ENCODE measurements at regions not wholly inside any gene's neighbourhood (a gene's known extent, or its start where the extent isn't known, plus 50 kb on each side); places are given as distances from the start of the nearest gene placed in this dataset.
"Not testable (repeated sequence)": the region's sequence is repeated elsewhere in the genome, so short reads cannot be mapped to it uniquely, and the experiment has no call there.

GRCh38 chr18:78788161-78788560 is 191.5 kb upstream of the SALL3 start:
- DNase-seq: no peak

DNA sequence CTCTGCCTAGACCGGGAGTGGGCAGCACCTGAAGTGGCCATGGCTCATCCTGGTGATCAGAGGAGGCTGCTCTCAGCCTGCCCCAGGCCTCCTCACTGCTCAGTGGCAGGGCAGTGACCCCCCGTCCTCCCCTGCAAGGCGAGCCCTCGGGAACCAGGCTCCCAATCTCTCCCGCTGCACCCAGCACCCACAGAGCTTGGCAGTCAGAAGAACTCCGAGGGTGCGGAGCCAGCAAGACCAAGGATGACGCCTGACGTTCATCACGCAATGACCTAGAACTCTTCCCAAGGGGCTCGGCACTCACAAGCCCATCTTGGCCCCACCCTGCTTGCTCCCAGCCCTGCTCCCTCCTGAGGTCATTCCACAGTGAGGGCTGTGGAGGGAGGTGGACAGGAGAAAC is 189.8 kb upstream of the SALL3 start:
- no peak for DNase-seq

- no peak for DNase-seq
Observed at GRCh38 chr18:78790511-78790910, 189.1 kb upstream of the SALL3 start.

DNA sequence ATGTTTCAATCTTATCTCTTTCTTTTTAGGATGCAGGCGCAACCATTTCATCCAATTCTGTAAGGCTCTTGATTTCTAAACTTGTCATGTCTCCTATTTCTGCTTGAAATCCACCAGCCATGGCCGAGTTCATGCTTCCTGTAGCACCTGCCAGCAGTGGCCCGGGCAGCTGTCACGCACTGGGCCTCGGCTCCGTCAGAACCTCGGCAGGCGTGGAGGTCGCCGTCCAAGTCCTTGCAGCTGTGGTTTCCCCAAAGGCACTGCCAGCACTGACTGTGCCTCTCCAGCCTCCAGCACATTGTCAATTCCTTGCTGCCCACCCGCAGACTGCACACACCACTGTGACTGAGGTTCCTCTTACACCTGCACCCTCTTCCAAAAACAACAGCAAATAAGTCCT is 188.7 kb upstream of the SALL3 start:
- DNase-seq: no peak

GRCh38 chr18:78792094-78792493 is 187.5 kb upstream of the SALL3 start:
- no peak for DNase-seq

DNA sequence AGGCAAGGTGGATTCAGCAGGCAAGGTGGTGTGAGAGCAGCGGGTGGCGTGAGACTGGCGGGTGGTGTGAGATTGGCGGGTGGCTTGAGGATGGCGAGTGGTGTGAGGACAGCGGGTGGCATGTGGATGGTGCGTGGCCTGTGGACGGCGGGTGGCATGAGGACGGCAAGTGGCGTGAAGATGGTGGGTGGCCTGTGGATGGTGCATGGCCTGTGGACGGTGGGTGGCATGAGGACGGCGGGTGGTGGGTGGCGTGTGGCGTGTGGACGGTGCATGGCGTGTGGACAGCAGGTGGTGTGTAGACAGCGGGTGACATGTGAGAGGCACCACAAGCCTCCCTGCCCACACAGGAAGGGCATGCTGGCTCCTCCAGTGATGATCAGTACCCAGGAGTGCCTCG is 186.9 kb upstream of the SALL3 start:
- DNase-seq: no peak

- DNase-seq: no peak
Observed at GRCh38 chr18:78793313-78794070, 186.1 kb upstream of the SALL3 start.

- DNase-seq: no peak
Observed at GRCh38 chr18:78794071-78794430, 185.6 kb upstream of the SALL3 start.

DNA sequence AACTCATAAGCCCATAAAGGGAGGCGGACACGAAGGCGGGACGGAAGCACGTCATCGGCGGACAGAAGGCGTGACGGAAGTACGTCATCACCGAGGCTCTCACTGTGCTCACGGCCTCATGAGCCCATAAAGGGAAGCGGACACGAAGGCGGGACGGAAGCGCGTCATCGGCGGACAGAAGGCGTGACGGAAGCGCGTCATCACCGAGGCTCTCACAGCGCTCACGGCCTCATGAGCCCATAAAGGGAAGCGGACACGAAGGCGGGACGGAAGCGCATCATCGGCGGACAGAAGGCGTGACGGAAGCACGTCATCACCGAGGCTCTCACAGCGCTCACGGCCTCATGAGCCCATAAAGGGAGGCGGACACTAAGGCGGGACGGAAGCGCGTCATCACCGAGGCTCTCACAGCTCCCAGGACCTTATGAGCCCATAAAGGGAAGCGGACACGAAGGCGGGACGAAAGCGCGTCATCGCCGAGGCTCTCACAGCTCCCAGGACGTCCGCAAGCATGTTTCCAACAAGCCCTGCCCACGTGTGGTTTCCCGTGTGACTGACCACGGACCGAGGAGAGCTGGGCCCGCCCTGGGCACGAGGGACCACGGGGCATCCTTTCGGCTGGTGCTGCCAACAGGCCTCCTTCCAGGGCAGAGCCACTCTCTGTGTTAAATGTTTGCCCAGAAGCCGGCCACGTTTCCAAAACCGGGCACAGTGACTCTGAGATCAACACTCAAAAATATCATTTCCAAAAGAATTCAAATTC is 182.7 kb upstream of the SALL3 start:
- DNase-seq: no peak

DNA sequence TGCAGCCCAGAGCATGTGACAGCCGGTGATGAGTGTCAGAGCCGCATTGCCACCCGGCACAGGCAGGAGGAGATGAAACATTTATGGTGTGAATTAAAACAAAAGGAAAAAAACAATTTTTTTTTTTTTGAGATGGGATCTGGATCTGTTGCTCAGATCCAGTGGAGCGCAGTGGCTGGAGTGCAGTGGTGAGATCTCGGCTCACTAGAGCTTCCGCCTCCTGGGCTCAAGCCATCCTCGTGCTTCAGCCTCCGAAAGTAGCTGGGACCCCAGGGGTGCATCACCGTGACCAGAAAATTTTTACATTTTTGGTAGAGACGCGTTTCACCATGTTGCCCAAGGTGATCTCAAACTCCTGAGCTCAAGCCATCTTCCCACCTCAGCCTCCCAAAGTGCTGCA is 182.1 kb upstream of the SALL3 start:
- DNase-seq: no peak

DNA sequence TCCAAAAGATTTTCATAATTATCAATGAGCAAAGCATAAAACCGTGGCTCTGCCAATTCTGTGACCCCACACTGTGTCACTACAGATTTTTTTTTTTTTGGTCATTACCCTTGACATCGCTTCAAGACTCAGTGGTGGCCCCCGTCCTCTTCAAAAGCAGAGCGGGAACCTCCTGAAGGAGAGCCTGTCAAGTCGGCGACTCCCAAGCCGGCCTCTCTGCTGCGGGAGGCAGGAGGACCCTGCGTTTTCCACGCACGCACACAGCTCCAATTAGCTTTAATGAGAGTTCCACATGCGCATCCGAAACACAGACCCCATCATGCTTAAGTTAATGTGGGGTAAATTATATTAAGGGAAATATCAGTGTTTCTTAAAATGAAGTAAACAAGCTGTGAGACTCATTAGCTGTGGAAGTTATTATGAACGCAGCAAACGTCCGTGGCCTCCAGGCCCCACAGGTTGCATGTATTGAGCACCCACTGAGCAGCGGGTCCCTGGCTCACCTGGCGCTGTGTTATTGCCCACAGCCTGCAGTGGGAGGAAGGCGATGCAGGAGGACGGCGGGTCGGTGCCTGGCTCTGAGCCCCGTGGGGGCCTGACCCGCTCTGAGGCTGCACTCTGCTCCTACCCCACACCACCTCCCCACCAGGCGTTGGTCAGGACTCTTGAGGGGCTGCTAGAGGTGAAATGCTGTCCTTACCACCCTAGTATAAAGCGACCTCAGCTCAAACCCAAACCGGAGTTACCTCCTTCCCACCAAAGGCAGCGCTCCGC is 181.0 kb upstream of the SALL3 start:
- DNase-seq: no peak

- no peak for DNase-seq
Observed at GRCh38 chr18:78799382-78800089, 180.1 kb upstream of the SALL3 start.

DNA sequence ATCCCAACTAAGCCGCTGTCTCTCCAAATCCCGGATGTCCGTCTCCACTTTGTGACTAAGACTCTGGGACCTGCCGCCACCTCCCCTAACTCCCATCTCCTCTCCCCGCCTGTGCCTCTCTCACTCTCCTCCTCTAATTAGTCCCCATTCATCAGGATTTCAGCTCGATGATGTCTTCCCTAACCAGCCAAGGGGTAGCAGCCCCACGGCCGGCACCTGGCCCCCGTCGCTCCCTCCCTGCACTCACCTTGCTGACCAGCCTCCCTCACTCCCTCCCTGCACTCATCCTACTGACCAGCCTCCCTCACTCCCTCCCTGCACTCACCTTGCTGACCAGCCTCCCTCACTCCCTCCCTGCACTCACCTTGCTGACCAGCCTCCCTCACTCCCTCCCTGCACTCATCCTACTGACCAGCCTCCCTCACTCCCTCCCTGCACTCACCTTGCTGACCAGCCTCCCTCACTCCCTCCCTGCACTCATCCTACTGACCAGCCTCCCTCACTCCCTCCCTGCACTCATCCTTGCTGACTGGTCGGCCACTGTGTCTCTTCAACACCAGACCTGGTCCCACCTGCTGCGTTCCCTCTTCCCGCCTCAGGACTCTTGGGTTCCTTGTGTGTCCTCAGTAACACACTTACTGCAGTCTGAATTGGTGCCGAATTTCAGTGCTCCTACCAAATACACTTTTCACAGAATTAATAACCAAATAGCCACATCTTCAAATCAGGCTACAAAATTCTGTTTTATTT is 179.3 kb upstream of the SALL3 start:
- not testable (repeated sequence) for DNase-seq

DNA sequence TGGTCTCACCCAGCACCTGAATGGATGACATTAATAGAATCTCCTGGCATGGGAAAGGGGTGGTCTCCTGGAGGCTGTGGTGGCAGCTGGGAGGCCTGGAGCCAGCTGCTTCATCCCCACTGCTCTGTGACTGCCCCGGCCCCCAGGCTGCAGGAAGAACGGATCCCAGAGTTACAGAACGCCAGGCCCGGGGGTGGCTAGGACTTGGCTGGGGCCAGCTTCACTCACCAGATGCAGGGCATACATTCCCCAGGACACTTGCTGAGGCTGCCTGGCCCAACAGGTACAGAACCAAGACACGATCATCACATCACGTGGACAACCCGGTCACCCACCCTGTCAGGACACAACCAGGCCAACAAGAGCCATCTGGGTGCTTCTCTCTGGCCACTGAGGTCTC is 178.6 kb upstream of the SALL3 start:
- no peak for DNase-seq

- DNase-seq: no peak
Observed at GRCh38 chr18:78803104-78803503, 176.5 kb upstream of the SALL3 start.

DNA sequence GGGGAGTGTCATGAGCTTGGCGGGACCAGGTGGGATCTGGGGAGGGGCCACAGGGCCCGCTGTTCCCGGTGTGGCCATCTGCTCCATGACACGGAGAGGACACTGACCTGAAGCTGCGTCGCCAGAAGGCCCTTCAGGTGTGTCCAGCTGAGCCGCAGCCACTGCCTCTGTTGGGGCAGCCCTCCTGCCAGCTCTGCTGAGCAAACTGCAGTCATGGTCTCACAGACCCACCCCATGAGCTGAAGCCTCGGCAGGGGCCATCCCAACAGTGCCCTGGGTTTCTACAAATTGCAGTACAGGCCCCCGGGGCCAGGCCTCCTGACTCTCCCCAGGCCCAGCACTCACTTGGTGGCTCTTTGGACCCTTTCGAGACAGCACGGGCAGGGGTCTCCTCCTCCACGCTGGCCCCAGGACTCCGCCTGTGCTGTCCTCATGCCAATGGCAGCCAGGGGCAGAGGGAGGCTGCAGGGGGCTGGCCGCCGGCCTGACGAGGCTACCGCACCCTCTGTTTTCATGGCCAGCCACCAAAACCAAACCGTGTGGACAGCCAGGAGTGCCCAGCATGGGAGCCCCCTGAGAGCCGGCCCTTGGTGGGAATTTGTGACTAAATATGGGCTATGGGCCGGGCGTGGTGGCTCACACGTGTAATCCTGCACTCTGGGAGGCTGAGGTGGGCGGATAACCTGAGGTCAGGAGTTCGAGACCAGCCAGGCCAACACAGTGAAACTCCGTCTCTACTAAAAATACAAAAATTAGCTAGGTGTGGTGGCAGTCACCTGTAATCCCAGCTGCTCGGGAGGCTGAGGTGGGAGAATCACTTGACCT is 175.2 kb upstream of the SALL3 start:
- DNase-seq: no peak

DNA sequence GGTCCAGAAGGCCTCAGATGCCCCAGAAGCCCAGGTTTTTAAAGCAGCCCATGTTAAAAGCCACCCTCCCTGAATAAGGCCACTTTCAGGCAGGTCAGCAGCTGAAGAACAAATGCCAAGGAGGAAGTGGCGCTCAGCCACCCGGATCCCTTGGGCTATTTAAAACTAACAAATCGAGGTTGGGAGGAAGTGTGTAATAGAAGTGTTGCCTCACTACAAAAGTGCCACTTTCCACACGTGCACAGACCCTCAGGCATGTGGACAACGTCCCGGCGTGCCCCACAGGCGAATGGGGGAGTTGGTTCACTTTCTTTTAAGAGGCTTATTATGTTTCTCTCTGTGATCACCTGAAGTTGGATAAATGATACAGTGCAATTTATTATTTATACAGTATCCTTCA is 173.8 kb upstream of the SALL3 start:
- no peak for DNase-seq

GRCh38 chr18:78807668-78808067 is 171.9 kb upstream of the SALL3 start:
- DNase-seq: no peak

- no peak for DNase-seq
Observed at GRCh38 chr18:78809845-78810244, 169.8 kb upstream of the SALL3 start.

- no peak for DNase-seq
Observed at GRCh38 chr18:78810706-78811105, 168.9 kb upstream of the SALL3 start.

DNA sequence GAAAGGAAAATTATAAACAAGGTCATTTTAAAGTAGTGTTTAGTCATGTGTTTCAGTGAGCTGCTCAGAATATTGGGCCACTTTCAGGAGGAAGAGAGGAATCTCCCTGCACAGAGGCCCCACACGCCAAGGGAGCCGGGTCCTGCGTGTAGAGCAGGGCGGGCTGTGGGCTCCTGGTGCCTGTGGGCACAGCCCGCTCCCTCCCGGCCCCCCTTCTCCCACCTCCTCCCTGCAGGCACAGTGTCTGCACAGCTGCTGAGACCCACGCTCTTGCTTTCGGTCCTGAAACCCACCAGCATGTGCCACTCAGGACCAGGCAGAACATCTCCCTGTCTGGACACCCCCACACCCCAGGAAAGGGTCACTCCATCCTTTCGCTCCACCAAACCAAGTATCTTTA is 167.6 kb upstream of the SALL3 start:
- DNase-seq: no peak

GRCh38 chr18:78813156-78813555 is 166.5 kb upstream of the SALL3 start:
- no peak for DNase-seq
